HFF-Myc (cell line): ENCODE measurements at regions not wholly inside any gene's neighbourhood (a gene's known extent, or its start where the extent isn't known, plus 50 kb on each side); places are given as distances from the start of the nearest gene placed in this dataset.
"Not testable (repeated sequence)": the region's sequence is repeated elsewhere in the genome, so short reads cannot be mapped to it uniquely, and the experiment has no call there.

Source experiments
- DNase-seq: peaks from one replicate; pipeline ENCODE4 v3.0.0-alpha.2; 2011; ENCODE audit warnings: low read depth; ENCODE audit errors: extremely low read depth
- H3K4me3 ChIP-seq: replicated peaks from 2 replicates; pipeline ENCODE4 v1.5.1; 2011; ENCODE audit warnings: low read depth, mild to moderate bottlenecking, control low read depth, low read length
- CTCF ChIP-seq: IDR thresholded peaks from 2 replicates; pipeline ENCODE4 v1.5.1; 2012; ENCODE audit warnings: mild to moderate bottlenecking, low read depth, low read length, control low read depth; ENCODE audit errors: missing control alignments

GRCh38 chr5:121100931-121101330 is 636.8 kb downstream of the PRR16 start:
- no peak for TF ChIP-seq CTCF
- no peak overlapping the region for H3K4me3 ChIP-seq
- no peak for DNase-seq

GRCh38 chr5:121105921-121106320 is 641.8 kb downstream of the PRR16 start:
- no peak for DNase-seq
- TF ChIP-seq CTCF, result no peak
- no peak overlapping the region for H3K4me3 ChIP-seq

GRCh38 chr5:121106721-121107690 is 642.9 kb downstream of the PRR16 start:
- DNase-seq, H3K4me3 ChIP-seq: not testable (repeated sequence)

GRCh38 chr5:121108725-121109124 is 644.6 kb downstream of the PRR16 start:
- H3K4me3 ChIP-seq, result no peak overlapping the region
- DNase-seq, result no peak
- no peak for TF ChIP-seq CTCF

GRCh38 chr5:121109817-121110216 is 645.7 kb downstream of the PRR16 start:
- no peak for DNase-seq
- no peak overlapping the region for H3K4me3 ChIP-seq
- no peak for TF ChIP-seq CTCF

- TF ChIP-seq CTCF, result no peak
- no peak overlapping the region for H3K4me3 ChIP-seq
- no peak for DNase-seq
These were observed 657.7 kb downstream of the PRR16 start for GRCh38 chr5:121121786-121122185.

GRCh38 chr5:121138495-121138907 is 674.4 kb downstream of the PRR16 start:
- TF ChIP-seq CTCF, result no peak
- no peak for DNase-seq

More at GRCh38 chr5:121138495-121138907, 674.4 kb downstream of the PRR16 start:
- no peak overlapping the region for H3K4me3 ChIP-seq
